ENCODE measurements at regions not wholly inside any gene's neighbourhood (a gene's known extent, or its start where the extent isn't known, plus 50 kb on each side); places are given as distances from the start of the nearest gene placed in this dataset.

GRCh38 chr20:17807651-17808050, 107.9 kb downstream of the BANF2 start:
- no peak for TF ChIP-seq ARNTL (CRISPR knock-in tag; IDR thresholded peaks at IDR 0.05; ENCODE audit: borderline replicate concordance, low read depth)
- no peak for TF ChIP-seq GLIS3 (CRISPR knock-in tag; IDR thresholded peaks at IDR 0.05)
- TF ChIP-seq RARB (CRISPR knock-in tag; IDR thresholded peaks at IDR 0.05) = no peak
- TF ChIP-seq ZFP3 (CRISPR knock-in tag; IDR thresholded peaks at IDR 0.05) = no peak
- no peak for TF ChIP-seq ZNF8 (CRISPR knock-in tag; IDR thresholded peaks at IDR 0.05)
- no peak for TF ChIP-seq CSRNP3 (CRISPR knock-in tag; IDR thresholded peaks at IDR 0.05)

Measured in SK-N-SH treated with all-trans-retinoic acid at 6 μM for 48 hours (cell line).